CD14-positive monocyte (primary cell): ENCODE measurements at regions not wholly inside any gene's neighbourhood (a gene's known extent, or its start where the extent isn't known, plus 50 kb on each side); places are given as distances from the start of the nearest gene placed in this dataset.

Experiments used
- DNase-seq, 3 donors: peaks; one replicate each; pipeline ENCODE4 v3.0.0-alpha.2; 2011 to 2022
- H2AFZ ChIP-seq: 2 replicates; pipeline ENCODE4 v1.6.0; 2012; ENCODE audit warnings: mild to moderate bottlenecking, low read depth, low read length, inconsistent platforms; ENCODE audit not compliant: insufficient read depth, poor library complexity, severe bottlenecking
- H3K27ac ChIP-seq, 2 donors: 1 replicate in 1 of 2; 2 replicates in 1 of 2; pipeline ENCODE4 v1.5.1; 2012 to 2013; ENCODE audit warnings: low read length in 2 of 2, control low read depth in 1 of 2, inconsistent platforms in 1 of 2, low read depth in 1 of 2, mild to moderate bottlenecking in 1 of 2
- H3K27me3 ChIP-seq, 2 donors: one replicate each; pipeline versions ENCODE4 v1.6.0 to v1.6.1; 2011 to 2013; ENCODE audit warnings: low read length in 2 of 2; ENCODE audit not compliant: control insufficient read depth in 2 of 2, insufficient read depth in 2 of 2
- H3K36me3 ChIP-seq, 2 donors: replicated peaks in 1 of 2; 1 replicate in 1 of 2; 2 replicates in 1 of 2; pipeline versions ENCODE4 v1.5.1 to v1.6.1; 2012 to 2013; ENCODE audit warnings: low read length in 2 of 2, control low read depth in 1 of 2, inconsistent platforms in 1 of 2, mild to moderate bottlenecking in 1 of 2; ENCODE audit not compliant: insufficient read depth in 2 of 2, control insufficient read depth in 1 of 2
- H3K4me1 ChIP-seq, 2 donors: 1 replicate in 1 of 2; 2 replicates in 1 of 2; pipeline versions ENCODE4 v1.5.1 to v1.6.1; 2012 to 2013; ENCODE audit warnings: low read length in 2 of 2, control low read depth in 1 of 2, inconsistent platforms in 1 of 2, mild to moderate bottlenecking in 1 of 2, moderate library complexity in 1 of 2; ENCODE audit not compliant: insufficient read depth in 2 of 2, control insufficient read depth in 1 of 2
- H3K4me2 ChIP-seq: replicated peaks from 2 replicates; pipeline ENCODE3; 2012; ENCODE audit warnings: low read length, moderate library complexity, mild to moderate bottlenecking; ENCODE audit not compliant: poor library complexity, severe bottlenecking; ENCODE audit errors: extremely low read depth
- H3K4me3 ChIP-seq, 3 experiments: fragments of 200-600 bp in 1 of 3; sonication (generic) in 1 of 3; replicated peaks in 1 of 3; 1 replicate in 2 of 3; 2 replicates in 1 of 3; pipeline ENCODE4 v1.5.1; 2011 to 2013; ENCODE audit warnings: low read length in 3 of 3, mild to moderate bottlenecking in 3 of 3, control low read depth in 2 of 3, low read depth in 2 of 3, inconsistent platforms in 1 of 3, moderate library complexity in 1 of 3
- H3K79me2 ChIP-seq: 2 replicates; pipeline ENCODE4 v1.6.0; 2012; ENCODE audit warnings: mild to moderate bottlenecking, control low read depth, inconsistent platforms, low read length, moderate library complexity; ENCODE audit not compliant: insufficient read depth
- H3K9ac ChIP-seq: 2 replicates; pipeline ENCODE4 v1.6.0; 2017; ENCODE audit warnings: low read length, mild to moderate bottlenecking; ENCODE audit not compliant: insufficient read depth, poor library complexity, severe bottlenecking
- H3K9me3 ChIP-seq, 2 donors: replicated peaks in 1 of 2; 1 replicate in 1 of 2; 2 replicates in 1 of 2; pipeline versions ENCODE4 v1.5.1 to v1.6.1; 2012 to 2013; ENCODE audit warnings: low read length in 2 of 2, control low read depth in 1 of 2; ENCODE audit not compliant: control insufficient read depth in 1 of 2, insufficient read depth in 1 of 2
- H4K20me1 ChIP-seq: 2 replicates; pipeline ENCODE4 v1.6.0; 2012; ENCODE audit warnings: mild to moderate bottlenecking, low read length, control low read depth, moderate library complexity; ENCODE audit not compliant: insufficient read depth
- H3K27ac Mint-ChIP-seq, 7 donors: one replicate each; pipeline ENCODE4 v1.8.0; 2020; ENCODE audit warnings: mild to moderate bottlenecking in 7 of 7, mixed read lengths in 7 of 7, moderate library complexity in 6 of 7, inconsistent platforms in 2 of 7
- H3K27me3 Mint-ChIP-seq, 3 donors: one replicate each; pipeline ENCODE4 v1.8.0; 2021 to 2022; ENCODE audit warnings: low read depth in 3 of 3, mild to moderate bottlenecking in 3 of 3, mixed read lengths in 3 of 3, moderate library complexity in 3 of 3, inconsistent platforms in 1 of 3
- H3K36me3 Mint-ChIP-seq, 2 donors: one replicate each; pipeline ENCODE4 v1.8.0; 2020; ENCODE audit warnings: mixed read lengths in 2 of 2, inconsistent platforms in 1 of 2, mild to moderate bottlenecking in 1 of 2
- H3K4me1 Mint-ChIP-seq: one replicate; pipeline ENCODE4 v1.8.0; 2020; ENCODE audit warnings: mild to moderate bottlenecking, mixed read lengths
- H3K4me3 Mint-ChIP-seq, 2 donors: one replicate each; pipeline ENCODE4 v1.8.0; 2020; ENCODE audit warnings: mild to moderate bottlenecking in 2 of 2, mixed read lengths in 2 of 2, moderate library complexity in 1 of 2
- H3K9me3 Mint-ChIP-seq, 7 donors: one replicate each; pipeline ENCODE4 v1.8.0; 2020 to 2022; ENCODE audit warnings: mixed read lengths in 7 of 7, mild to moderate bottlenecking in 6 of 7, moderate library complexity in 6 of 7, inconsistent platforms in 2 of 7
- WGBS: methylation state at CpG from one replicate; pipeline ENCODE4 v1.1.5; 2013; ENCODE audit warnings: missing lambda C conversion rate; ENCODE audit not compliant: insufficient coverage; 5-methylcytosine and 5-hydroxymethylcytosine counted together
- intact Hi-C, 2 donors: fragments of 100-400 bp; cut with micrococcal nuclease; formaldehyde crosslinking; loops; one replicate each; pipeline versions ENCODE4 v1.15.0 to v1.15.1; 2023
- TF ChIP-seq, protein P1 (sequence below): fragments of 200-600 bp; IDR thresholded peaks from one replicate; pipeline ENCODE4 v1.8.0; 2022; ENCODE audit warnings: antibody characterized with exemption, mild to moderate bottlenecking

- H3K9me3 ChIP-seq = peaks cover 4 to 13% of the 10 kb centered on the region in 2 donors
- peaks cover 4 to 18% (median 15%) of the 10 kb centered on the region in 7 donors for H3K9me3 Mint-ChIP-seq
- 97% methylated on average over 4 of the region's 6 CpGs for WGBS
- TF ChIP-seq, protein P1, sequence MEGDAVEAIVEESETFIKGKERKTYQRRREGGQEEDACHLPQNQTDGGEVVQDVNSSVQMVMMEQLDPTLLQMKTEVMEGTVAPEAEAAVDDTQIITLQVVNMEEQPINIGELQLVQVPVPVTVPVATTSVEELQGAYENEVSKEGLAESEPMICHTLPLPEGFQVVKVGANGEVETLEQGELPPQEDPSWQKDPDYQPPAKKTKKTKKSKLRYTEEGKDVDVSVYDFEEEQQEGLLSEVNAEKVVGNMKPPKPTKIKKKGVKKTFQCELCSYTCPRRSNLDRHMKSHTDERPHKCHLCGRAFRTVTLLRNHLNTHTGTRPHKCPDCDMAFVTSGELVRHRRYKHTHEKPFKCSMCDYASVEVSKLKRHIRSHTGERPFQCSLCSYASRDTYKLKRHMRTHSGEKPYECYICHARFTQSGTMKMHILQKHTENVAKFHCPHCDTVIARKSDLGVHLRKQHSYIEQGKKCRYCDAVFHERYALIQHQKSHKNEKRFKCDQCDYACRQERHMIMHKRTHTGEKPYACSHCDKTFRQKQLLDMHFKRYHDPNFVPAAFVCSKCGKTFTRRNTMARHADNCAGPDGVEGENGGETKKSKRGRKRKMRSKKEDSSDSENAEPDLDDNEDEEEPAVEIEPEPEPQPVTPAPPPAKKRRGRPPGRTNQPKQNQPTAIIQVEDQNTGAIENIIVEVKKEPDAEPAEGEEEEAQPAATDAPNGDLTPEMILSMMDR = no peak
- peaks cover 1 to 5% (median 2%) of the 10 kb centered on the region in 3 donors for H3K27me3 Mint-ChIP-seq
- no peak for DNase-seq
- intact Hi-C loops = no loop called here
- no peaks in the 10 kb centered on the region for H4K20me1 ChIP-seq
- H3K36me3 ChIP-seq = no peaks in the 10 kb centered on the region
- H3K4me1 Mint-ChIP-seq = no peaks in the 10 kb centered on the region
- no peak overlapping the region for H3K4me2 ChIP-seq
- H3K4me1 ChIP-seq = no peaks in the 10 kb centered on the region
- H3K27ac Mint-ChIP-seq = peak overlapping the region in 2 of 7 donors; percentile 67 to 82
- H3K36me3 Mint-ChIP-seq = no peaks in the 10 kb centered on the region
- H3K4me3 ChIP-seq = no peak overlapping the region
- no peak overlapping the region for H3K4me3 Mint-ChIP-seq
- no peaks in the 10 kb centered on the region for H3K79me2 ChIP-seq
- H3K27me3 ChIP-seq = no peaks in the 10 kb centered on the region
- no peak overlapping the region for H2AFZ ChIP-seq
- H3K27ac ChIP-seq = no peak overlapping the region
- H3K9ac ChIP-seq = no peak overlapping the region
These were observed 76.3 kb upstream of the MAP1LC3B2 start for GRCh38 chr12:116482859-116483258.

- intact Hi-C loops = no loop called here
These were observed 75.0 kb upstream of the MAP1LC3B2 start for GRCh38 chr12:116483959-116484750.

More at GRCh38 chr12:116483959-116484750, 75.0 kb upstream of the MAP1LC3B2 start:
- Histone ChIP-seq H4K20me1 (no peaks in the 10 kb centered on the region), H3K79me2 (no peaks in the 10 kb centered on the region), H3K27me3 (no peaks in the 10 kb centered on the region), H3K27ac (no peak overlapping the region), H3K9me3 (peaks cover 10 to 16% of the 10 kb centered on the region in 2 donors), H3K36me3 (no peaks in the 10 kb centered on the region), H3K9ac (no peak overlapping the region), H2AFZ (no peak overlapping the region), H3K4me2 (no peak overlapping the region), H3K4me3 (no peak overlapping the region), H3K4me1 (no peaks in the 10 kb centered on the region)
- peaks cover 8 to 21% (median 17%) of the 10 kb centered on the region in 7 donors for H3K9me3 Mint-ChIP-seq
- no peaks in the 10 kb centered on the region for H3K36me3 Mint-ChIP-seq
- no peak for DNase-seq
- no peak overlapping the region for H3K4me3 Mint-ChIP-seq
- no peak overlapping the region for H3K27ac Mint-ChIP-seq
- H3K27me3 Mint-ChIP-seq = peaks cover 2 to 4% (median 3%) of the 10 kb centered on the region in 3 donors
- no peaks in the 10 kb centered on the region for H3K4me1 Mint-ChIP-seq
- whole genome bisulfite sequencing = 93% methylated on average over 12 of the region's 19 CpGs
- TF ChIP-seq, protein P1 = no peak
